GM20000 (cell line): ENCODE measurements at regions not wholly inside any gene's neighbourhood (a gene's known extent, or its start where the extent isn't known, plus 50 kb on each side); places are given as distances from the start of the nearest gene placed in this dataset.

Source experiments
- DNase-seq: peaks from one replicate; pipeline ENCODE4 v3.0.0; 2012; ENCODE audit warnings: low spot score
- CTCF ChIP-seq: IDR thresholded peaks from 2 replicates; pipeline ENCODE4 v1.5.1; 2012; ENCODE audit warnings: mild to moderate bottlenecking, control low read depth; ENCODE audit errors: extremely low read depth, missing control alignments

- TF ChIP-seq CTCF = no peak
- DNase-seq = no peak
These were observed 194.9 kb downstream of the DIRAS2 start for GRCh38 chr9:90447773-90448172.

GRCh38 chr9:90449213-90449925, 193.3 kb downstream of the DIRAS2 start:
- no peak for DNase-seq
- no peak for TF ChIP-seq CTCF

GRCh38 chr9:90451804-90452203, 190.8 kb downstream of the DIRAS2 start:
- no peak for DNase-seq
- TF ChIP-seq CTCF = no peak

- TF ChIP-seq CTCF = no peak
- DNase-seq = no peak
These were observed 187.3 kb downstream of the DIRAS2 start for GRCh38 chr9:90455316-90455715.

GRCh38 chr9:90457386-90458190, 185.0 kb downstream of the DIRAS2 start:
- no peak for DNase-seq

GRCh38 chr9:90458485-90458884, 184.1 kb downstream of the DIRAS2 start:
- no peak for TF ChIP-seq CTCF
- DNase-seq = no peak

More at GRCh38 chr9:90457386-90458190, 185.0 kb downstream of the DIRAS2 start:
- TF ChIP-seq CTCF = no peak

GRCh38 chr9:90459321-90459720, 183.3 kb downstream of the DIRAS2 start:
- TF ChIP-seq CTCF = no peak
- peak; percentile 24 for DNase-seq
